SK-N-SH treated with all-trans-retinoic acid at 6 μM for 48 hours (cell line): ENCODE measurements at regions not wholly inside any gene's neighbourhood (a gene's known extent, or its start where the extent isn't known, plus 50 kb on each side); places are given as distances from the start of the nearest gene placed in this dataset.

ENCODE experiments used
- ATAC-seq: fragments of 200-7000 bp; cut with Tn5 transposase; 3 replicates; pipeline ENCODE4 v1.9.1; 2020; ENCODE audit warnings: mild to moderate bottlenecking, moderate library complexity
- ARNTL ChIP-seq: fragments of 450-650 bp; formaldehyde crosslinking; IDR thresholded peaks from 2 replicates; pipeline ENCODE4 v1.5.0; 2020; ENCODE audit warnings: low read depth, mild to moderate bottlenecking, moderate library complexity, borderline replicate concordance
- BACH2 ChIP-seq: fragments of 250-450 bp; sonication (Bioruptor Pico); IDR thresholded peaks from 2 replicates; pipeline ENCODE4 v1.9.0; 2021; ENCODE audit warnings: mild to moderate bottlenecking, borderline replicate concordance
- CREB5 ChIP-seq: fragments of 250-450 bp; sonication (Bioruptor Pico); IDR thresholded peaks from 2 replicates; pipeline ENCODE4 v1.5.1; 2020; ENCODE audit warnings: low read depth, mild to moderate bottlenecking, moderate library complexity
- CSDC2 ChIP-seq: fragments of 250-450 bp; sonication (Bioruptor Pico); IDR thresholded peaks from 2 replicates; pipeline ENCODE4 v1.5.0; 2020; ENCODE audit warnings: mild to moderate bottlenecking, moderate library complexity
- CSRNP3 ChIP-seq: fragments of 250-450 bp; sonication (Bioruptor Pico); IDR thresholded peaks from 2 replicates; pipeline ENCODE4 v1.5.1; 2021; ENCODE audit warnings: mild to moderate bottlenecking, moderate library complexity
- ESRRG ChIP-seq: fragments of 250-450 bp; sonication (Bioruptor Pico); IDR thresholded peaks from 2 replicates; pipeline ENCODE4 v1.6.1; 2021; ENCODE audit warnings: mild to moderate bottlenecking
- GLIS3 ChIP-seq: fragments of 250-450 bp; sonication (Bioruptor Pico); IDR thresholded peaks from 2 replicates; pipeline ENCODE4 v1.5.0; 2020; ENCODE audit warnings: mild to moderate bottlenecking, moderate library complexity
- ISL1 ChIP-seq: fragments of 250-450 bp; sonication (Bioruptor Pico); IDR thresholded peaks from 2 replicates; pipeline ENCODE4 v2.1.2; 2022; ENCODE audit warnings: mild to moderate bottlenecking, moderate library complexity
- OSR1 ChIP-seq: fragments of 250-450 bp; sonication (Bioruptor Pico); IDR thresholded peaks from 2 replicates; pipeline ENCODE4 v1.8.0; 2022; ENCODE audit warnings: moderate library complexity, mild to moderate bottlenecking, inconsistent platforms
- PATZ1 ChIP-seq: fragments of 250-450 bp; sonication (Bioruptor Pico); IDR thresholded peaks from 2 replicates; pipeline ENCODE4 v1.8.0; 2020; ENCODE audit warnings: mild to moderate bottlenecking, moderate library complexity, borderline replicate concordance
- POU6F1 ChIP-seq: fragments of 250-450 bp; sonication (Bioruptor Pico); IDR thresholded peaks from 2 replicates; pipeline ENCODE4 v1.8.0; 2021; ENCODE audit warnings: low read depth, mild to moderate bottlenecking, moderate library complexity, borderline replicate concordance
- PPARA ChIP-seq: fragments of 250-450 bp; sonication (Bioruptor Pico); IDR thresholded peaks from 2 replicates; pipeline ENCODE4 v1.5.0; 2020; ENCODE audit warnings: mild to moderate bottlenecking, borderline replicate concordance
- RARB ChIP-seq: fragments of 250-450 bp; sonication (Bioruptor Pico); IDR thresholded peaks from 2 replicates; pipeline ENCODE4 v1.8.0; 2021; ENCODE audit warnings: mild to moderate bottlenecking, moderate library complexity
- SNAI2 ChIP-seq: fragments of 250-450 bp; sonication (Bioruptor Pico); IDR thresholded peaks from 2 replicates; pipeline ENCODE4 v1.5.0; 2020; ENCODE audit warnings: mild to moderate bottlenecking, moderate library complexity
- TCF4 ChIP-seq: fragments of 250-450 bp; sonication (Bioruptor Pico); IDR thresholded peaks from 2 replicates; pipeline ENCODE4 v1.8.0; 2021; ENCODE audit warnings: mild to moderate bottlenecking, moderate library complexity, borderline replicate concordance
- TOX ChIP-seq: fragments of 250-450 bp; sonication (Bioruptor Pico); IDR thresholded peaks from 2 replicates; pipeline ENCODE4 v1.8.0; 2021; ENCODE audit warnings: mild to moderate bottlenecking, moderate library complexity, borderline replicate concordance
- TSHZ2 ChIP-seq: fragments of 250-450 bp; sonication (Bioruptor Pico); IDR thresholded peaks from 2 replicates; pipeline ENCODE4 v1.5.0; 2020; ENCODE audit warnings: mild to moderate bottlenecking, moderate library complexity
- ZC3H10 ChIP-seq: fragments of 250-450 bp; sonication (Bioruptor Pico); IDR thresholded peaks from 2 replicates; pipeline ENCODE4 v1.5.1; 2021; ENCODE audit warnings: mild to moderate bottlenecking, moderate library complexity
- ZFP3 ChIP-seq: fragments of 250-450 bp; sonication (Bioruptor Pico); IDR thresholded peaks from 2 replicates; pipeline ENCODE4 v1.5.0; 2020; ENCODE audit warnings: mild to moderate bottlenecking, moderate library complexity
- ZFP30 ChIP-seq: fragments of 450-650 bp; formaldehyde crosslinking; IDR thresholded peaks from 2 replicates; pipeline ENCODE4 v1.5.0; 2022; ENCODE audit warnings: mild to moderate bottlenecking, moderate library complexity
- ZNF565 ChIP-seq: fragments of 450-650 bp; formaldehyde crosslinking; conservative IDR thresholded peaks from 2 replicates; pipeline ENCODE4 v1.5.0; 2020; ENCODE audit warnings: low read depth, mild to moderate bottlenecking, moderate library complexity
- ZNF70 ChIP-seq: fragments of 450-650 bp; formaldehyde crosslinking; IDR thresholded peaks from 2 replicates; pipeline ENCODE4 v1.5.0; 2020; ENCODE audit warnings: mild to moderate bottlenecking, moderate library complexity

- ATAC-seq = no peak
- TF ChIP-seq CREB5 (CRISPR knock-in tag) (no peak), BACH2 (CRISPR knock-in tag) (no peak), OSR1 (CRISPR knock-in tag) (no peak), ISL1 (CRISPR knock-in tag) (no peak)
- TF ChIP-seq, all 23 proteins: peak for 0
Measured at GRCh38 chr16:86727632-86728031, 149.3 kb downstream of the FOXL1 start.

- ATAC-seq = no peak
- TF ChIP-seq POU6F1 (no peak), PATZ1 (CRISPR knock-in tag) (no peak), ESRRG (CRISPR knock-in tag) (no peak), TCF4 (CRISPR knock-in tag) (no peak), ARNTL (no peak), ZFP30 (CRISPR knock-in tag) (no peak), ZNF565 (no peak), ISL1 (CRISPR knock-in tag) (no peak), SNAI2 (CRISPR knock-in tag) (no peak), RARB (CRISPR knock-in tag) (no peak), BACH2 (CRISPR knock-in tag) (no peak), TOX (CRISPR knock-in tag) (no peak), ZC3H10 (CRISPR knock-in tag) (no peak), TSHZ2 (CRISPR knock-in tag) (no peak), CSRNP3 (CRISPR knock-in tag) (no peak), PPARA (CRISPR knock-in tag) (no peak), ZNF70 (CRISPR knock-in tag) (no peak), GLIS3 (CRISPR knock-in tag) (no peak), OSR1 (CRISPR knock-in tag) (no peak), CREB5 (CRISPR knock-in tag) (no peak)
Measured at GRCh38 chr16:86729686-86730085, 151.3 kb downstream of the FOXL1 start.

GRCh38 chr16:86730086-86730485 is 151.7 kb downstream of the FOXL1 start:
- ATAC-seq = no peak
- TF ChIP-seq SNAI2 (CRISPR knock-in tag) = no peak
- TF ChIP-seq CSDC2 (CRISPR knock-in tag) = no peak
- no peak for TF ChIP-seq ZFP30 (CRISPR knock-in tag)
- no peak for TF ChIP-seq ARNTL
- TF ChIP-seq RARB (CRISPR knock-in tag) = no peak
- TF ChIP-seq TOX (CRISPR knock-in tag) = no peak
- TF ChIP-seq ISL1 (CRISPR knock-in tag) = no peak
- TF ChIP-seq CSRNP3 (CRISPR knock-in tag) = no peak
- TF ChIP-seq ZFP3 (CRISPR knock-in tag) = no peak
- no peak for TF ChIP-seq GLIS3 (CRISPR knock-in tag)
- no peak for TF ChIP-seq ZC3H10 (CRISPR knock-in tag)
